GM21423 (cell line): ENCODE measurements at regions not wholly inside any gene's neighbourhood (a gene's known extent, or its start where the extent isn't known, plus 50 kb on each side); places are given as distances from the start of the nearest gene placed in this dataset.
"Not testable (repeated sequence)": the region's sequence is repeated elsewhere in the genome, so short reads cannot be mapped to it uniquely, and the experiment has no call there.

Experiments
- ATAC-seq: cut with Tn5 transposase; IDR thresholded peaks from one replicate; pipeline ENCODE4 v1.9.1; 2021; ENCODE audit warnings: mild to moderate bottlenecking, moderate library complexity; ENCODE audit not compliant: unreplicated experiment

DNA sequence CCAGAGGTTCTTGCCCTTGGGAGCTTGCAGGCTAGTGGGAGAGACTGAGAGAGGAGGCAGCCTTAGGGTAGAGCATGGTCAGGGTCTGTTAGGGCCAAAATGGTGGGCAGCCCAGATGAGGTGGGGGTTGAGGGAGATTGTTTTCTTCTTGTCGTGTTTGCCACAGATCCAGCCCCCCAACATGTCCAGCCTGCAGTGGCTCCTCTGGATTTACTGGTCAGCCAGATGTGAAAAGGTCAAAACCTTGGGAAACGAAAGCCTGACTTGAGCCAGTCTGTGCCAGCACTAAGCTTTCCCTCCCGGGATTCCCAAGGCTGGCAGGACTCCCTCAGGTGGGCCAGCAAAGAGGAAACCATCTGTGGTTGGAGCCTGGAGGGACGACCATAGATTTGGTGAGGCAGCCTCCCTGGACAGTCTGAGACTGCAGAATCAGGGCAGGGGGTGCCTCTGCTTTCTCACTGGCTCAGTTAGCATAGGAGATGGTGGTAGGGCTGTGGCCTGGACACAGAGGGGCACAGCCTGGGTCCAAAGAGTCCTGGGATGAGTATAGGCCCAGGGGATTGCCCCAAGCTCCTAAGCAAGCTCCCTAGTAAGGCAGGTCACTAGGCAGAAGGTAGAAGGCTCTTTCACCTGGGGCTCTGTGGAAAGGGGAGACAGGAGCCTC lies 51.2 kb upstream of the PRR23C start:
- ATAC-seq, result no peak

GRCh38 chr3:139096670-139097069 lies 52.0 kb upstream of the PRR23C start:
- no peak for ATAC-seq

DNA sequence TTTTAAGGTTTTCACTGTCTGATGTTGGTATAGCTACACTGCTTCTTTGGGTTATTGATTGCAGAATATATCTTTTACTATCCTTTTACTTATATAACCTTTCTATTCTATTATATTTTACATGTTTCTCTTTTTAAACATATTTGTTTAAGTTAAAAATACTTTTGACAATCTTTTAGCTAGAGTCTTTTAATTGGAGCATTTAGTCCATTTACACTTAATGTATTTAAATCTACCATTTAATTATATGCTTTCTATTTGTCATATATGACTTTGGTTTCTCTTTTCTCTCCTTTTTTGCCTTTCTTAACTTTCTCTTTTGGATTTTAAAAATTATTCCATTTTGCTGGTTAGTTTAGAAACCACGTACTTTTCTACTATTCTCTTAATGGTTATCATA lies 53.7 kb upstream of the PRR23C start:
- ATAC-seq, result no peak

DNA sequence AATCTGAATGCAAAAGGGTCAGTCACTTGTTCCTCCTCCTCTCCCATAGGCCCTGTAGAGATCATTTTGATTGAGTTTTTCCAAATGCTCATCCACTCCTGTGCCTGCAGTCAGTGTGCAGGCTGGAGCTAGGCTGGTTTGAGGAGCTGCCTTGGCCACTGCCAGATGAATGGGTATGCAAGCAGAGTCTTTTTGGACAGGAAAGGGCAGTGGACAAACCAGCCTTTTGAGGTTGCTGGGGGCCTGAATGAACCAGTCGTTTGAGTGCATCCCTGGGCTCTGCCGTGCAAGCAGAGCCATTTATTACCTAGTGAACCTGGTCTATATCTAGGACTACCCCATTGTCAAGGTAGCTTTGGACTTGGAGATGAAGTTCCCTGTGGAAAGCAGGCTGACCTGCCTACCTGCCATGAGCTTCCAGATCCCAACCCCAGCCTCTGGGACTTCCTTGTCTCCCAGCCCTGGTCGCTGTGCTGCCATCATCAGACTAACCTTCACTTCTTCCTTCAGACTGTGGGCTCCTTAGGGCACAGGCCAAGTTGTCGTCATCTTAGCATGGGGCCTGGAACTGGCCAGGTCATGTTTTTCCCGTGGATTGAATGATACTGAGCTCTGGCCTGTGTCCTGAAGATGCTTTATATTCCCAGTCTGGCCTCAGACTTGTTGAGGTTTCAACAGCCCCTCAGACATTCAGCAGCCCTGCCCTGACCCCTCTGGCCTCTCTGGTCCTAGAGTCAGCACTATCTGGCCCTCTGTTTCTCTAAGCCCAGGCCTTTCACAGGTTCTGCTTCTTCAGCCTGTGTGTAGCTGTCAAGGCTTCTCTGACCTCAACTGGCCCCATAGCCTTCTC lies 55.5 kb upstream of the PRR23C start:
- no peak for ATAC-seq

DNA sequence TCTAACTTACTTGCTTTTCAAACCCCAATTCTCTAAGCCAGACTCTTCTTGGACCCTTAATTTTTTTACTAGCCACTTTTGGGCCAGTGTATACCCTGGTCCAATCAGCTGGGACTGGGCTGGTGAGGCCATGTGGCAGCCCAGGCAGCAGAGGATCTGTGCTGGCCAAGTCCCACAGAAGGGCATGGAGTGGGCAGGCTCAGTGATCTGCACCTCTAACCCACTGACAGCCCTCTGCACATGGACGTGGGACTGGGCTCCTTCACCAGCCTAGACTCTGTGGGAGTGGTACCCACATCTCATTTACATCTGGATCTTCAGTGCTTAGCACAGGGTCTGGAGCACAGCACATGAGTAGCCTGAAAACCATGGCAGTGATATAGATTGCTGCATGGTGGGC lies 56.1 kb upstream of the PRR23C start:
- ATAC-seq, result no peak

DNA sequence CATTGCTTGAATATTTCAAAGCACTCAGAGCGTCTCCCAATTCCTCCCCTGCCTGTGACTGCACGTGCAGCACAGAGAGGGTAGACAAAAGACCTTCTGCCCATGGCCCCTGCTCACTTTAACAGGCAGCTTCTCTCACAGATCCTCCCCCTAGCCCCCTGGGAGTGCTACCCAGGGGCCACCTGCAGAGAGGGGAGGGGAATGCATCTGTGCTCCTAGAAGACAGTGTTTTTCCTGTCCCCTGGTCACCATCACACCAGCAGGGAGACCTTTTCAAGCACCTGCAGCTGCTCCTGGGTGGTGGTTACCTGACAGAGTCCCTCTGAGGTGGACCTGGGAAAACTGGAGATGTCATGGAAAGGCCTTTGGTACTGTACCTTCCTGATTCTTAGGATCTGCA lies 56.7 kb upstream of the PRR23C start:
- ATAC-seq, result no peak

- no peak for ATAC-seq
Observed at GRCh38 chr3:139103484-139103883, 58.8 kb upstream of the PRR23C start.

DNA sequence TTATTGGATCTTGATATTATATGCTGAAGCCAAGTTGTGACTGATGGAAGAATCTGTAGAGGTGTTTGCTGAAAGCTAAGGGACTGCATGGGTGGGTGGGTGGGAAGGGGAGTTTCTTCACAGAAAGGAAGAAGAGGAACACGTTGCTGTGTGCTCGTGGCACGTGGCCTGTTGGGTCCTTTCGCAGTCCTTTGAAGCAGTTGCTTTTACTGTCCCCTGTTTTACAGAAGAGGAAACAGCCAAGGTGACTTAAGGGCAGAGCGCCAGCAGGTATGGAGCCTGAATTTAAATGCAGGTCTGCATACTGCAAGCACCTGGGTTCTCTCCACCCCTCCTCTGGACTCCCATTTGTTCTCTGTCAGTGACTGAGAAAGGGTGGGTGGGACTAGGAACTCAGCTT lies 59.4 kb upstream of the PRR23C start:
- ATAC-seq, result no peak

DNA sequence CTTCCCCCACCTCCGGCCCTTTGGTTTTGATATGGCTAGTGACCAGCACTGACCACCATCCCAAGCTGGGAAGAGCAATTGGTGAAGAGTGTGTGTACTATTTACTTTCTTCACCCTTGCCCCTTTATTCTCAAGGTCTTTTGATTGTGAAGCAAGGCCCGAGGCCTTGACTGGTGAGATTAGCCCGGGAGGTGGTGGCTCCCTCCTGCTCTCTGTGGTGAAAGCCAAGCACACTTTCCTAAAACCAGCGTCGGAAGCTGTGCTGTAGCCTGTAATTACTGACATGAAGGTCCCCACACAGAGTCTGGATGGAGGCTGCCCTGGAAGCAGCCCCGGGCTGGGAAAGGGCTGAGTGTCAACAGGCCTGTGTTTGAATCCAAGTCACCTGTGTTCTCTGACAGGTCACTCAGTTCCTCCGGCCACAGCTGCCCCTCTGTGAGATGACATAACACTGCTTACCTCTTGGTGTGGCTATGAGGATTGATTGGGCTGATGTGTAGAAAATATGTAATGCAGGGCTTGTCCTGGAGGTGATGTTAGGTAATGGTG lies 60.5 kb upstream of the PRR23C start:
- no peak for ATAC-seq

DNA sequence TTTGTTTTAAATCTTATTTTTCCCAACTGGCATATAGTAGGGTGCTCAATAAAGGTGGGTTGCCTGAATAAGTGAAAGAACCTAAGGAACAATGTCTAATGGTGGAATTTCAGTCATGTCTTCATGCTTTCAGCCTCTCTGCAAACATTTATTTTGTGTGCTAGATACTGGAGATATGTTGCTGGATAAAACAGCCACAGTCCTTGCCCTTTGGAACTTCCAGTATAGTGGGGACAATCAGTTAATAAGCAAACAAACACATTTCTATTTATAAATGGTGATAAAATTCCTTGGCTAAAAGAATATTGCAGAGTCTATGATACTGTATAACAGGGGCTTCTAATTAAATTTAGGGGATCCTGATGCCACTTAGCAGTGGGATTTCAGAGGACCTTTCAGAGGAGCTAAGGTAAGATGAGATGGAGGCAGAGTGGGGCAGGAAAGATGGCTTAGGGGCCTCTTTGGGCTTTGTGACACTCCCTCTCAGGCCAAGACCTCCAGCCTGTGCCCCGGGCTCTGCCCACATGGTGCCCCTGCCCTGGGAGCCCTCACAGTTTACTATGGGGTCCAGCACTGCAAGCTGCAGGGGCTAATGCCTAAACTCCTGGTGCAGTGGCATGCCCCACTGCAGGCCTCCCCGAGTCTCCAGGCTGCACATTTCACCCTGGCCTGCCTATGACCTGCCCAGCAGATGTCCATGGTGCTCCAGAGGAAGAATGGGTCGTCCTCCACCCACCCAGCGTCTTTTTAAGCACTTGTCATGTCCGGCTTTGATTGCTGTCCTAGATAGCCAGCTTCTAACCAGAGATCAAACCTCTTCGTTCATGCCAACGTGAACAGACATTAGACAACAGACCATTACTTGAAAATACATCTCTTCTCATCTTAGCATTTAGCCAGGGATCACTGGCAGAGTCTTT lies 61.6 kb upstream of the PRR23C start:
- no peak for ATAC-seq

DNA sequence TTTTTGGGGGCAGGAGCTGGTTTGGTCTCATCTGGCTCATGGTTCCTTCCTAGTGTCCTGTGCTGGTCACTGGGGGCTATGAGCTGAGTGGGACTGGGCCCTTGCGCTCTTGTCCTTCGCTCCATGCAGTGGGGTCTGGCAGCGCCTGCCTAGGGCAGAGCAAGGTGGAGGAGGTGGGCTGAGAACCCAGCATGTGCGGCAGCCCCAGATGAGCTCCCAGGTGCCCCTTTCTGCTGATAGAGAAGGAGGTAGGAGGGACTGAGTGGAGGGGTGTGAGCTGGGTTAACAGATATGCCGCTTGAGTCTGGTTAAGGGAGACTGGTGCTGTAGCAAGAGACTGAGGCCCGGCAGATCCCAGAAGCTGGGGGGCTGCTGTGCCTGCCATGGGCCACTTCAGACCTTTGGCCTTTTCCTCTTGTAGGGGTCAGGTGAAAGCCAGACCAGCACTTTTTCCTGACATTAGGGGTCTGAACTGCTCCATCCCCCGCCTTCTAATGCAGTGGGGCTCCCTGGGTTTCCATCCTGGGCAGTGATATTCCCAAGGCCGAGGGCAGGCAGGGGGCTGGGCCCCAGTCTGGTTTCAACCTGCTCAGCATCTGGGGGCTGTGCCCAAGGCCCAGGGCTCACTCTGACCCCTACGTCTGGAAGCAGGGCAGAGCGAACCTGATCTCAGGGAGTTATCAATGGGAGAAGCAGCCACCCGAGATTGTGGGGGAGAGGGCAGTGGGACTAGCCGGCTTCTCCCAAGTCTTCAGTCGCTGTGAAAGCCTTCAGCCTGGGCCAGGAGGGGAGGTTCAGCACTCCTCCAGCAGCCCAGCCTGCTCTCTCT lies 62.9 kb upstream of the PRR23C start:
- no peak for ATAC-seq

DNA sequence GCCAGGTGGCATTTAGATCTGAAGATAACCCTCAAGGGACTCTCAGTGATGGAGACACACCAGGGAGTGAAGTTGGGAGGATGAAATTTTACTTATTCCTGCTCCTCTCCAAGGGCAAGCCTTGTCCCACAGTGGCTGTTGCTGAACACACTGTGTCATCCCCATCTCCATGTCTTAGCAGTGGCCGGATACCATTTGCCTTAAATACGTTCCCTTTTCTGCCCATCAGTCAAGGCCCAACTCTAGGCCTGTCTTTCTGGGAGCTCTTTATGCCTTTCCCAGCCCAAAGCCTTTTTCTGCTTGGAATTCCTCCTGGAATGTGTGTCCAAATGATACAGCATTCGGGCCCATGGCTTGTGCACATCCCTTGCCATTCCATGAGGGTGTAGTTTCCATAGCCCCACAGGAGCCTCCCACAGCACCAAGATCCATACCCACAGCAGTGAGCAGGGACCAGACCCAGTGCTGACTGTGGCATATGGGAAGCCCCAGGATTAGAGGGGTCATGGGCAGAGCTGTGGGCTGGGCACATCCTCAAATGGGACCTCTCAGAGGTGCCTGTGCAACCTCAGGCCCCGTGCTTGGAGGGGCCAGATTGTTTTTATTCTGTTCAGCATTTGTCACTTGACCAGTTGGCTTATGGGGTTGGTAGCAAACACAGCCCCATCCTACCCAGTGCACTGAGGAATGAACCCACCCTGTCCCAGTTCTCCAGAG lies 63.7 kb upstream of the PRR23C start:
- ATAC-seq, result no peak

GRCh38 chr3:139109271-139109670 lies 64.6 kb upstream of the PRR23C start:
- ATAC-seq, result no peak

- no peak for ATAC-seq
Observed at GRCh38 chr3:139110072-139110830, 65.6 kb upstream of the PRR23C start.

DNA sequence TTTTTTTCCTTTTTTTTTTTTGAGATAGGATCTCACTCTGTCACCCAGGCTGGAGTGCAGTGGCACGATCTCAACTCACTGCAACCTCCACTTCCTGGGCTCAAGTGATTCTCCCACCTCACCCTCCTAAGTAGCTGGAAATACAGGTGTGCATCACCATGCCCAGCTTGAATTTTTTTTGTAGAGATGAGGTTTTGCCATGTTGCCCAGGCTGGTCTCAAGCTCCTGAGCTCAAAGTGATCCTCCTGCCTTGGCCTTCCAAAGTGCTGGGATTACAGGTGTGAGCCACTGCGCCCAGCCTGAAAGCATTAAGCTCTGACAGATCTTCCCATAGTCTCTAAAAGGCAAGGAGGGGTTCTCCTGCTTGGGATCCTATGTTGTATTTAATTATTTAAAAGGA lies 66.2 kb upstream of the PRR23C start:
- ATAC-seq, result not testable (repeated sequence)

DNA sequence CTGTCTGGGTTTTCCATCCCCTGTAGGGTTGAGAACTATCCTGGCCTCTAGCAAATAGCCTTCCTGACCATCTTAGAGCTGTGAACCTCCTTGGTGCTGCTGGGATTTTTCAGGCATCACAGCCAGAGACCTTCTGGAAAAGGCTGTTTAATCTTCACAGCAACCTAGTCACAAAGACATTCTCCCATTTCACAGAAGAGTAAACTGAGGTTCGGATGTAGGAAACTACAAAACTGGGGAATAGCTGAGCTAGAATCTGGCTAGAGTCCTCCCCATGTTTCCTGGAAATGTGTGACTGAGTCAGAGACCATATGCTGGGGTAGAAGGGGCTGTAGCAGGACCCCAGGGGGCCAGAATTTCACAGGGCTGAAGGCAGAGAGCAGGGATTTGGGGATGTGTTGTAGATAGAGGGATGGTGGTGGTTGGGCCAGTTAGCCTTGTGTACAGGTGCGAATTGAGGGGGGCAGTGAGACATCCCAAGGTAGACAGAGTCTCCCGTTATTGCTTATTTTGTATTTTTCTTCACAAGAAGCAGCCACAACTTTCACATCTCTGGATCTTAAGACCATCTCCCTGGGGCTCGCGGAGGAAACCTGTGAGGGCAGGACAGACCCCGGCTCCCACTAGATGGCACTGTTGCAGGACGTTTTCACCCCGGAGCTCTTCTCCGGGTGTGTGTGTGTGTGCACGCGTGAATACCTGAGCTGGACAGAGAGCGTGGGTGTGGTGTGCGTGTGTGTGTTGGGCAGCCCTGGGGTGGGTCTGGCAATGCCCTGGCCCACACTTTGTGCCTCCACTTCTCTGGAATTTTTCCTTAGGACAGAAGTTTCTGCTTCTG lies 66.9 kb upstream of the PRR23C start:
- no peak for ATAC-seq

- no peak for ATAC-seq
Observed at GRCh38 chr3:139112230-139112558, 67.5 kb upstream of the PRR23C start.
